H1 (cell line): ENCODE measurements at regions not wholly inside any gene's neighbourhood (a gene's known extent, or its start where the extent isn't known, plus 50 kb on each side); places are given as distances from the start of the nearest gene placed in this dataset.

ENCODE experiments used
- CTCF ChIA-PET: fragments of 300-600 bp; sonication (Branson Sonifier 250); formaldehyde crosslinking; loops from one replicate; lab custom pipeline; 2021; ENCODE audit not compliant: partially characterized antibody; lab: Charles Lee
- POLR2A ChIA-PET: fragments of 300-600 bp; sonication (Branson Sonifier 250); formaldehyde crosslinking; loops from one replicate; lab custom pipeline; 2021; ENCODE audit warnings: inconsistent platforms; ENCODE audit not compliant: partially characterized antibody; lab: Charles Lee
- DNase-seq, 2 experiments: peaks; one replicate each; pipeline versions ENCODE4 v3.0.0 to v3.0.0-alpha.2; 2010 to 2022; ENCODE audit warnings: low spot score in 2 of 2, low read depth in 1 of 2, mixed read lengths in 1 of 2
- FAIRE-seq: peaks from 2 replicates; lab custom pipeline; 2011; peaks lifted over from hg19 to GRCh38; lab: Jason Lieb, UNC
- H2AFZ ChIP-seq: 2 replicates; pipeline ENCODE4 v1.8.1; 2012; ENCODE audit warnings: low read length, inconsistent platforms
- H2AK5ac ChIP-seq: 2 replicates; pipeline ENCODE4 v1.6.1; 2013; ENCODE audit warnings: low read depth, low read length
- H2BK120ac ChIP-seq: replicated peaks from 2 replicates; pipeline ENCODE3; 2013; ENCODE audit warnings: low read depth, low read length, inconsistent platforms
- H2BK12ac ChIP-seq: 2 replicates; pipeline ENCODE4 v1.6.1; 2013; ENCODE audit warnings: low read depth, low read length
- H2BK15ac ChIP-seq: 2 replicates; pipeline ENCODE4 v1.6.1; 2013; ENCODE audit warnings: low read length
- H2BK20ac ChIP-seq: 2 replicates; pipeline ENCODE4 v1.6.1; 2013; ENCODE audit warnings: low read length
- H2BK5ac ChIP-seq: 2 replicates; pipeline ENCODE4 v1.6.1; 2013; ENCODE audit warnings: low read depth, low read length
- H3K14ac ChIP-seq: 2 replicates; pipeline ENCODE4 v1.6.1; 2013; ENCODE audit warnings: inconsistent platforms; ENCODE audit not compliant: insufficient read length
- H3K18ac ChIP-seq: 2 replicates; pipeline ENCODE4 v1.6.1; 2013; ENCODE audit warnings: low read length; ENCODE audit errors: extremely low read depth
- H3K23ac ChIP-seq: 2 replicates; pipeline ENCODE4 v1.6.1; 2013; ENCODE audit warnings: inconsistent platforms; ENCODE audit not compliant: insufficient read length
- H3K23me2 ChIP-seq: 2 replicates; pipeline ENCODE4 v1.6.1; 2013; ENCODE audit warnings: low read depth, low read length
- H3K27ac ChIP-seq: 2 replicates; pipeline ENCODE4 v1.6.1; 2011; ENCODE audit warnings: low read depth, low read length, inconsistent platforms
- H3K27me3 ChIP-seq, 4 experiments: replicated peaks in 1 of 4; 1 replicate in 1 of 4; 2 replicates in 3 of 4; pipeline versions ENCODE4 v1.6.1 to v1.8.1; 2011 to 2013; ENCODE audit warnings: low read length in 3 of 4, mild to moderate bottlenecking in 3 of 4, inconsistent platforms in 2 of 4, mixed read lengths in 2 of 4, moderate library complexity in 1 of 4; ENCODE audit not compliant: control insufficient read depth in 3 of 4, insufficient read depth in 3 of 4; ENCODE audit errors: extremely low read depth in 1 of 4
- H3K36me3 ChIP-seq, 4 experiments: 2 replicates each; pipeline versions ENCODE4 v1.6.1 to v1.8.1; 2011 to 2013; ENCODE audit warnings: mild to moderate bottlenecking in 4 of 4, low read length in 3 of 4, moderate library complexity in 2 of 4, control low read depth in 1 of 4, inconsistent platforms in 1 of 4; ENCODE audit not compliant: insufficient read depth in 4 of 4, control insufficient read depth in 2 of 4
- H3K4ac ChIP-seq: replicated peaks from 2 replicates; pipeline ENCODE3; 2013; ENCODE audit warnings: low read length, low read depth, mixed read lengths, inconsistent platforms; ENCODE audit not compliant: insufficient read length
- H3K4me1 ChIP-seq, 4 experiments: replicated peaks in 1 of 4; 1 replicate in 1 of 4; 2 replicates in 3 of 4; pipeline versions ENCODE4 v1.6.1 to v1.8.1; 2011 to 2013; ENCODE audit warnings: low read length in 3 of 4, inconsistent platforms in 2 of 4, mixed read lengths in 1 of 4; ENCODE audit not compliant: insufficient read depth in 4 of 4, control insufficient read depth in 3 of 4
- H3K4me2 ChIP-seq, 2 experiments: 2 replicates each; pipeline versions ENCODE4 v1.6.1 to v1.8.1; 2011 to 2013; ENCODE audit warnings: low read depth in 2 of 2, low read length in 2 of 2, control low read depth in 1 of 2, inconsistent platforms in 1 of 2, mild to moderate bottlenecking in 1 of 2; ENCODE audit not compliant: insufficient read depth in 1 of 2
- H3K4me3 ChIP-seq, 4 experiments: fragments of 200-600, 300-600 bp in 1 of 4; sonication (generic), shearing (Covaris generic), sonication (Bioruptor Twin) in 1 of 4; 2 replicates each; pipeline versions ENCODE4 v1.5.1 to v1.8.1; 2011 to 2016; ENCODE audit warnings: low read length in 4 of 4, low read depth in 3 of 4, control low read depth in 2 of 4, inconsistent platforms in 2 of 4, mild to moderate bottlenecking in 2 of 4, mixed read lengths in 1 of 4, moderate library complexity in 1 of 4; ENCODE audit not compliant: insufficient read depth in 2 of 4; ENCODE audit errors: extremely low read depth in 1 of 4
- H3K56ac ChIP-seq: replicated peaks from 2 replicates; pipeline ENCODE3; 2013; ENCODE audit warnings: low read depth, mild to moderate bottlenecking, mixed read lengths, low read length, inconsistent platforms; ENCODE audit not compliant: insufficient read length
- H3K79me1 ChIP-seq: 2 replicates; pipeline ENCODE4 v1.6.1; 2013; ENCODE audit warnings: low read depth, low read length, control low read depth
- H3K79me2 ChIP-seq, 2 experiments: 2 replicates each; pipeline versions ENCODE4 v1.6.1 to v1.8.1; 2012 to 2013; ENCODE audit warnings: low read length in 2 of 2, mild to moderate bottlenecking in 2 of 2, inconsistent platforms in 1 of 2; ENCODE audit not compliant: insufficient read depth in 2 of 2, control insufficient read depth in 1 of 2
- H3K9ac ChIP-seq, 4 experiments: replicated peaks in 1 of 4; 1 replicate in 1 of 4; 2 replicates in 3 of 4; pipeline versions ENCODE4 v1.6.1 to v1.8.1; 2011 to 2013; ENCODE audit warnings: low read depth in 3 of 4, low read length in 3 of 4, control low read depth in 2 of 4, mild to moderate bottlenecking in 2 of 4, moderate library complexity in 2 of 4, inconsistent platforms in 1 of 4; ENCODE audit errors: extremely low read depth in 1 of 4
- H3K9me3 ChIP-seq, 2 experiments: 2 replicates each; pipeline versions ENCODE4 v1.6.1 to v1.8.1; 2012 to 2013; ENCODE audit warnings: mild to moderate bottlenecking in 2 of 2, moderate library complexity in 2 of 2, control low read depth in 1 of 2, inconsistent platforms in 1 of 2, low read depth in 1 of 2, low read length in 1 of 2, mixed read lengths in 1 of 2; ENCODE audit not compliant: insufficient read depth in 2 of 2
- H4K20me1 ChIP-seq, 2 experiments: replicated peaks in 1 of 2; 2 replicates each; pipeline versions ENCODE3 to v1.8.1; 2011 to 2013; ENCODE audit warnings: inconsistent platforms in 2 of 2, low read length in 2 of 2, mild to moderate bottlenecking in 1 of 2; ENCODE audit not compliant: insufficient read depth in 2 of 2, control insufficient read depth in 1 of 2
- H4K5ac ChIP-seq: 2 replicates; pipeline ENCODE4 v1.6.1; 2013; ENCODE audit warnings: low read length, low read depth, mixed read lengths, inconsistent platforms; ENCODE audit not compliant: insufficient read length
- H4K8ac ChIP-seq: 2 replicates; pipeline ENCODE4 v1.8.0; 2013; ENCODE audit warnings: mild to moderate bottlenecking, moderate library complexity, low read length, inconsistent platforms; ENCODE audit not compliant: insufficient read depth; ENCODE audit errors: extremely low read depth
- H4K91ac ChIP-seq: replicated peaks from 2 replicates; pipeline ENCODE3; 2013; ENCODE audit warnings: low read length, mixed read lengths, inconsistent platforms; ENCODE audit not compliant: insufficient read length
- CHD1 ChIP-seq: IDR thresholded peaks from 2 replicates; pipeline ENCODE4 v1.6.1; 2012; ENCODE audit warnings: low read depth, low read length, improper control_type of control experiment
- PHF8 ChIP-seq: fragments of 200-600 bp; sonication (generic); conservative IDR thresholded peaks from 2 replicates; pipeline ENCODE4 v1.7.1; 2012; ENCODE audit warnings: low read depth, mild to moderate bottlenecking, inconsistent platforms, low read length, moderate library complexity
- RBBP5 ChIP-seq: IDR thresholded peaks from 2 replicates; pipeline ENCODE4 v1.7.1; 2012; ENCODE audit warnings: low read depth, mild to moderate bottlenecking, inconsistent platforms, low read length, moderate library complexity, borderline replicate concordance
- SIN3A ChIP-seq, 2 experiments: IDR thresholded peaks in 1 of 2; conservative IDR thresholded peaks in 1 of 2; 2 replicates each; pipeline ENCODE4 v1.6.1; 2011 to 2012; ENCODE audit warnings: low read length in 2 of 2, improper control_type of control experiment in 1 of 2, low read depth in 1 of 2, mild to moderate bottlenecking in 1 of 2
- SIX5 ChIP-seq: IDR thresholded peaks from 2 replicates; pipeline ENCODE4 v1.6.1; 2011; ENCODE audit warnings: mild to moderate bottlenecking, low read depth, low read length
- TAF7 ChIP-seq: optimal IDR thresholded peaks from 2 replicates; pipeline ENCODE3; 2011; ENCODE audit warnings: low read depth, mild to moderate bottlenecking, inconsistent platforms, low read length, moderate library complexity, borderline replicate concordance
- WGBS, 2 experiments: shearing (Covaris generic) in 1 of 2; methylation state at CpG; one replicate each; pipeline versions ENCODE4 v1.1.6 to v1.1.7; 2013 to 2015; ENCODE audit warnings: low lambda C conversion rate in 2 of 2, mixed read lengths in 2 of 2, inconsistent platforms in 1 of 2, low coverage in 1 of 2, missing lambda C conversion rate in 1 of 2; ENCODE audit not compliant: insufficient replicate concordance in 2 of 2, insufficient coverage in 1 of 2, insufficient read length in 1 of 2; ENCODE audit errors: extremely low coverage in 1 of 2, missing lambda C conversion rate in 1 of 2; 5-methylcytosine and 5-hydroxymethylcytosine counted together

- DNase-seq (no peak), FAIRE-seq (no peak)
- H2BK5ac ChIP-seq: no peak overlapping the region
- no peak overlapping the region for H3K14ac ChIP-seq
- H4K8ac ChIP-seq: no peak overlapping the region
- H2AK5ac ChIP-seq: no peak overlapping the region
- H3K23ac ChIP-seq: no peak overlapping the region
- H2BK120ac ChIP-seq: no peak overlapping the region
- no peak overlapping the region for H3K18ac ChIP-seq
- no peak overlapping the region for H3K56ac ChIP-seq
- no peaks in the 10 kb centered on the region for H3K23me2 ChIP-seq
- no peaks in the 10 kb centered on the region for H3K9me3 ChIP-seq
- H2BK12ac ChIP-seq: no peak overlapping the region
- H3K27ac ChIP-seq: no peak overlapping the region
- 89% methylated on average over 2 of the region's 2 CpGs; no CpG with 5 or more reads in 1 of the 2 experiments for whole genome bisulfite sequencing, 2 experiments
- H3K9ac ChIP-seq: no peak overlapping the region
- ChIA-PET CTCF (interaction anchor here (0.6 kb wide), 1 partner anchor 13 kb away, joined by 3 read pairs; no protein-coding TSS in a partner anchor), POLR2A (no interaction called here)
- no peak overlapping the region for H4K91ac ChIP-seq
- no peak overlapping the region for H3K4me2 ChIP-seq
- no peak overlapping the region for H4K5ac ChIP-seq
- no peak overlapping the region for H2BK15ac ChIP-seq
- no peaks in the 10 kb centered on the region for H3K4me1 ChIP-seq
- no peaks in the 10 kb centered on the region for H4K20me1 ChIP-seq
- no peak overlapping the region for H2AFZ ChIP-seq
- no peaks in the 10 kb centered on the region for H3K79me1 ChIP-seq
- no peaks in the 10 kb centered on the region for H3K79me2 ChIP-seq
- no peak overlapping the region for H2BK20ac ChIP-seq
- H3K4ac ChIP-seq: no peak overlapping the region
- no peak overlapping the region for H3K4me3 ChIP-seq
- H3K36me3 ChIP-seq: no peaks in the 10 kb centered on the region
- H3K27me3 ChIP-seq: no peaks in the 10 kb centered on the region
- TF ChIP-seq CHD1 (no peak), SIX5 (no peak), PHF8 (no peak), SIN3A (conservative IDR thresholded peaks at IDR 0.05 in 1 of 2, IDR thresholded peaks at IDR 0.05 in 1 of 2; ENCODE audit: low read depth in 1 of 2, low read length in 2 of 2) (no peak), TAF7 (no peak), RBBP5 (no peak)
Measured at GRCh38 chr2:145321344-145321743, 801.4 kb upstream of the ZEB2 start.
